SK-N-SH treated with all-trans-retinoic acid at 6 μM for 48 hours (cell line): ENCODE measurements at regions not wholly inside any gene's neighbourhood (a gene's known extent, or its start where the extent isn't known, plus 50 kb on each side); places are given as distances from the start of the nearest gene placed in this dataset.

Experiments used
- ARNTL ChIP-seq: fragments of 450-650 bp; formaldehyde crosslinking; IDR thresholded peaks from 2 replicates; pipeline ENCODE4 v1.5.0; 2020; ENCODE audit warnings: low read depth, mild to moderate bottlenecking, moderate library complexity, borderline replicate concordance
- CSRNP3 ChIP-seq: fragments of 250-450 bp; sonication (Bioruptor Pico); IDR thresholded peaks from 2 replicates; pipeline ENCODE4 v1.5.1; 2021; ENCODE audit warnings: mild to moderate bottlenecking, moderate library complexity
- ESRRG ChIP-seq: fragments of 250-450 bp; sonication (Bioruptor Pico); IDR thresholded peaks from 2 replicates; pipeline ENCODE4 v1.6.1; 2021; ENCODE audit warnings: mild to moderate bottlenecking
- RARB ChIP-seq: fragments of 250-450 bp; sonication (Bioruptor Pico); IDR thresholded peaks from 2 replicates; pipeline ENCODE4 v1.8.0; 2021; ENCODE audit warnings: mild to moderate bottlenecking, moderate library complexity
- ZFP3 ChIP-seq: fragments of 250-450 bp; sonication (Bioruptor Pico); IDR thresholded peaks from 2 replicates; pipeline ENCODE4 v1.5.0; 2020; ENCODE audit warnings: mild to moderate bottlenecking, moderate library complexity
- ZFP30 ChIP-seq: fragments of 450-650 bp; formaldehyde crosslinking; IDR thresholded peaks from 2 replicates; pipeline ENCODE4 v1.5.0; 2022; ENCODE audit warnings: mild to moderate bottlenecking, moderate library complexity
- ZNF565 ChIP-seq: fragments of 450-650 bp; formaldehyde crosslinking; conservative IDR thresholded peaks from 2 replicates; pipeline ENCODE4 v1.5.0; 2020; ENCODE audit warnings: low read depth, mild to moderate bottlenecking, moderate library complexity
- ZNF70 ChIP-seq: fragments of 450-650 bp; formaldehyde crosslinking; IDR thresholded peaks from 2 replicates; pipeline ENCODE4 v1.5.0; 2020; ENCODE audit warnings: mild to moderate bottlenecking, moderate library complexity
- ZNF8 ChIP-seq: fragments of 450-650 bp; formaldehyde crosslinking; IDR thresholded peaks from 2 replicates; pipeline ENCODE4 v1.5.0; 2020; ENCODE audit warnings: mild to moderate bottlenecking, moderate library complexity
- TF ChIP-seq, protein P1 (sequence below): fragments of 250-450 bp; sonication (Bioruptor Pico); IDR thresholded peaks from 2 replicates; pipeline ENCODE4 v1.5.1; 2020; ENCODE audit warnings: low read depth, mild to moderate bottlenecking, moderate library complexity
- TF ChIP-seq, protein P2 (sequence below): fragments of 250-450 bp; sonication (Bioruptor Pico); IDR thresholded peaks from 2 replicates; pipeline ENCODE4 v1.8.0; 2020; ENCODE audit warnings: mild to moderate bottlenecking, moderate library complexity, borderline replicate concordance
- TF ChIP-seq, protein P3 (sequence below): fragments of 250-450 bp; sonication (Bioruptor Pico); IDR thresholded peaks from 2 replicates; pipeline ENCODE4 v1.8.0; 2021; ENCODE audit warnings: low read depth, mild to moderate bottlenecking, moderate library complexity, borderline replicate concordance

GRCh38 chr20:22403022-22403631, 181.2 kb downstream of the FOXA2 start:
- TF ChIP-seq ZFP30 (CRISPR knock-in tag) = no peak
- no peak for TF ChIP-seq ZNF70 (CRISPR knock-in tag)
- no peak for TF ChIP-seq RARB (CRISPR knock-in tag)
- TF ChIP-seq ESRRG (CRISPR knock-in tag) = no peak
- TF ChIP-seq, protein P1, sequence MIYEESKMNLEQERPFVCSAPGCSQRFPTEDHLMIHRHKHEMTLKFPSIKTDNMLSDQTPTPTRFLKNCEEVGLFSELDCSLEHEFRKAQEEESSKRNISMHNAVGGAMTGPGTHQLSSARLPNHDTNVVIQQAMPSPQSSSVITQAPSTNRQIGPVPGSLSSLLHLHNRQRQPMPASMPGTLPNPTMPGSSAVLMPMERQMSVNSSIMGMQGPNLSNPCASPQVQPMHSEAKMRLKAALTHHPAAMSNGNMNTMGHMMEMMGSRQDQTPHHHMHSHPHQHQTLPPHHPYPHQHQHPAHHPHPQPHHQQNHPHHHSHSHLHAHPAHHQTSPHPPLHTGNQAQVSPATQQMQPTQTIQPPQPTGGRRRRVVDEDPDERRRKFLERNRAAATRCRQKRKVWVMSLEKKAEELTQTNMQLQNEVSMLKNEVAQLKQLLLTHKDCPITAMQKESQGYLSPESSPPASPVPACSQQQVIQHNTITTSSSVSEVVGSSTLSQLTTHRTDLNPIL (CRISPR knock-in tag) = no peak
- no peak for TF ChIP-seq ARNTL (CRISPR knock-in tag)
- TF ChIP-seq, protein P2, sequence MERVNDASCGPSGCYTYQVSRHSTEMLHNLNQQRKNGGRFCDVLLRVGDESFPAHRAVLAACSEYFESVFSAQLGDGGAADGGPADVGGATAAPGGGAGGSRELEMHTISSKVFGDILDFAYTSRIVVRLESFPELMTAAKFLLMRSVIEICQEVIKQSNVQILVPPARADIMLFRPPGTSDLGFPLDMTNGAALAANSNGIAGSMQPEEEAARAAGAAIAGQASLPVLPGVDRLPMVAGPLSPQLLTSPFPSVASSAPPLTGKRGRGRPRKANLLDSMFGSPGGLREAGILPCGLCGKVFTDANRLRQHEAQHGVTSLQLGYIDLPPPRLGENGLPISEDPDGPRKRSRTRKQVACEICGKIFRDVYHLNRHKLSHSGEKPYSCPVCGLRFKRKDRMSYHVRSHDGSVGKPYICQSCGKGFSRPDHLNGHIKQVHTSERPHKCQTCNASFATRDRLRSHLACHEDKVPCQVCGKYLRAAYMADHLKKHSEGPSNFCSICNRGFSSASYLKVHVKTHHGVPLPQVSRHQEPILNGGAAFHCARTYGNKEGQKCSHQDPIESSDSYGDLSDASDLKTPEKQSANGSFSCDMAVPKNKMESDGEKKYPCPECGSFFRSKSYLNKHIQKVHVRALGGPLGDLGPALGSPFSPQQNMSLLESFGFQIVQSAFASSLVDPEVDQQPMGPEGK (CRISPR knock-in tag) = no peak
- no peak for TF ChIP-seq ZNF8 (CRISPR knock-in tag)
- no peak for TF ChIP-seq CSRNP3 (CRISPR knock-in tag)
- no peak for TF ChIP-seq ZNF565 (CRISPR knock-in tag)
- TF ChIP-seq, protein P3, sequence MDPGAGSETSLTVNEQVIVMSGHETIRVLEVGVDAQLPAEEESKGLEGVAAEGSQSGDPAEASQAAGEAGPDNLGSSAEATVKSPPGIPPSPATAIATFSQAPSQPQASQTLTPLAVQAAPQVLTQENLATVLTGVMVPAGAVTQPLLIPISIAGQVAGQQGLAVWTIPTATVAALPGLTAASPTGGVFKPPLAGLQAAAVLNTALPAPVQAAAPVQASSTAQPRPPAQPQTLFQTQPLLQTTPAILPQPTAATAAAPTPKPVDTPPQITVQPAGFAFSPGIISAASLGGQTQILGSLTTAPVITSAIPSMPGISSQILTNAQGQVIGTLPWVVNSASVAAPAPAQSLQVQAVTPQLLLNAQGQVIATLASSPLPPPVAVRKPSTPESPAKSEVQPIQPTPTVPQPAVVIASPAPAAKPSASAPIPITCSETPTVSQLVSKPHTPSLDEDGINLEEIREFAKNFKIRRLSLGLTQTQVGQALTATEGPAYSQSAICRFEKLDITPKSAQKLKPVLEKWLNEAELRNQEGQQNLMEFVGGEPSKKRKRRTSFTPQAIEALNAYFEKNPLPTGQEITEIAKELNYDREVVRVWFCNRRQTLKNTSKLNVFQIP (CRISPR knock-in tag) = no peak
- TF ChIP-seq ZFP3 (CRISPR knock-in tag) = no peak
